CD14-positive monocyte (primary cell): ENCODE measurements at regions not wholly inside any gene's neighbourhood (a gene's known extent, or its start where the extent isn't known, plus 50 kb on each side); places are given as distances from the start of the nearest gene placed in this dataset.

Source experiments
- DNase-seq, 3 donors: peaks; one replicate each; pipeline ENCODE4 v3.0.0-alpha.2; 2011 to 2022
- H2AFZ ChIP-seq: 2 replicates; pipeline ENCODE4 v1.6.0; 2012; ENCODE audit warnings: mild to moderate bottlenecking, low read depth, low read length, inconsistent platforms; ENCODE audit not compliant: insufficient read depth, poor library complexity, severe bottlenecking
- H3K27ac ChIP-seq, 2 donors: 1 replicate in 1 of 2; 2 replicates in 1 of 2; pipeline ENCODE4 v1.5.1; 2012 to 2013; ENCODE audit warnings: low read length in 2 of 2, control low read depth in 1 of 2, inconsistent platforms in 1 of 2, low read depth in 1 of 2, mild to moderate bottlenecking in 1 of 2
- H3K27me3 ChIP-seq, 2 donors: one replicate each; pipeline versions ENCODE4 v1.6.0 to v1.6.1; 2011 to 2013; ENCODE audit warnings: low read length in 2 of 2; ENCODE audit not compliant: control insufficient read depth in 2 of 2, insufficient read depth in 2 of 2
- H3K36me3 ChIP-seq, 2 donors: replicated peaks in 1 of 2; 1 replicate in 1 of 2; 2 replicates in 1 of 2; pipeline versions ENCODE4 v1.5.1 to v1.6.1; 2012 to 2013; ENCODE audit warnings: low read length in 2 of 2, control low read depth in 1 of 2, inconsistent platforms in 1 of 2, mild to moderate bottlenecking in 1 of 2; ENCODE audit not compliant: insufficient read depth in 2 of 2, control insufficient read depth in 1 of 2
- H3K4me1 ChIP-seq, 2 donors: 1 replicate in 1 of 2; 2 replicates in 1 of 2; pipeline versions ENCODE4 v1.5.1 to v1.6.1; 2012 to 2013; ENCODE audit warnings: low read length in 2 of 2, control low read depth in 1 of 2, inconsistent platforms in 1 of 2, mild to moderate bottlenecking in 1 of 2, moderate library complexity in 1 of 2; ENCODE audit not compliant: insufficient read depth in 2 of 2, control insufficient read depth in 1 of 2
- H3K4me2 ChIP-seq: replicated peaks from 2 replicates; pipeline ENCODE3; 2012; ENCODE audit warnings: low read length, moderate library complexity, mild to moderate bottlenecking; ENCODE audit not compliant: poor library complexity, severe bottlenecking; ENCODE audit errors: extremely low read depth
- H3K4me3 ChIP-seq, 3 experiments: fragments of 200-600 bp in 1 of 3; sonication (generic) in 1 of 3; replicated peaks in 1 of 3; 1 replicate in 2 of 3; 2 replicates in 1 of 3; pipeline ENCODE4 v1.5.1; 2011 to 2013; ENCODE audit warnings: low read length in 3 of 3, mild to moderate bottlenecking in 3 of 3, control low read depth in 2 of 3, low read depth in 2 of 3, inconsistent platforms in 1 of 3, moderate library complexity in 1 of 3
- H3K79me2 ChIP-seq: 2 replicates; pipeline ENCODE4 v1.6.0; 2012; ENCODE audit warnings: mild to moderate bottlenecking, control low read depth, inconsistent platforms, low read length, moderate library complexity; ENCODE audit not compliant: insufficient read depth
- H3K9ac ChIP-seq: 2 replicates; pipeline ENCODE4 v1.6.0; 2017; ENCODE audit warnings: low read length, mild to moderate bottlenecking; ENCODE audit not compliant: insufficient read depth, poor library complexity, severe bottlenecking
- H3K9me3 ChIP-seq, 2 donors: replicated peaks in 1 of 2; 1 replicate in 1 of 2; 2 replicates in 1 of 2; pipeline versions ENCODE4 v1.5.1 to v1.6.1; 2012 to 2013; ENCODE audit warnings: low read length in 2 of 2, control low read depth in 1 of 2; ENCODE audit not compliant: control insufficient read depth in 1 of 2, insufficient read depth in 1 of 2
- H4K20me1 ChIP-seq: 2 replicates; pipeline ENCODE4 v1.6.0; 2012; ENCODE audit warnings: mild to moderate bottlenecking, low read length, control low read depth, moderate library complexity; ENCODE audit not compliant: insufficient read depth
- H3K27ac Mint-ChIP-seq, 7 donors: one replicate each; pipeline ENCODE4 v1.8.0; 2020; ENCODE audit warnings: mild to moderate bottlenecking in 7 of 7, mixed read lengths in 7 of 7, moderate library complexity in 6 of 7, inconsistent platforms in 2 of 7
- H3K27me3 Mint-ChIP-seq, 3 donors: one replicate each; pipeline ENCODE4 v1.8.0; 2021 to 2022; ENCODE audit warnings: low read depth in 3 of 3, mild to moderate bottlenecking in 3 of 3, mixed read lengths in 3 of 3, moderate library complexity in 3 of 3, inconsistent platforms in 1 of 3
- H3K36me3 Mint-ChIP-seq, 2 donors: one replicate each; pipeline ENCODE4 v1.8.0; 2020; ENCODE audit warnings: mixed read lengths in 2 of 2, inconsistent platforms in 1 of 2, mild to moderate bottlenecking in 1 of 2
- H3K4me1 Mint-ChIP-seq: one replicate; pipeline ENCODE4 v1.8.0; 2020; ENCODE audit warnings: mild to moderate bottlenecking, mixed read lengths
- H3K4me3 Mint-ChIP-seq, 2 donors: one replicate each; pipeline ENCODE4 v1.8.0; 2020; ENCODE audit warnings: mild to moderate bottlenecking in 2 of 2, mixed read lengths in 2 of 2, moderate library complexity in 1 of 2
- H3K9me3 Mint-ChIP-seq, 7 donors: one replicate each; pipeline ENCODE4 v1.8.0; 2020 to 2022; ENCODE audit warnings: mixed read lengths in 7 of 7, mild to moderate bottlenecking in 6 of 7, moderate library complexity in 6 of 7, inconsistent platforms in 2 of 7
- WGBS: methylation state at CpG from one replicate; pipeline ENCODE4 v1.1.5; 2013; ENCODE audit warnings: missing lambda C conversion rate; ENCODE audit not compliant: insufficient coverage; 5-methylcytosine and 5-hydroxymethylcytosine counted together
- intact Hi-C, 2 donors: fragments of 100-400 bp; cut with micrococcal nuclease; formaldehyde crosslinking; loops; one replicate each; pipeline versions ENCODE4 v1.15.0 to v1.15.1; 2023
- TF ChIP-seq, protein P1 (sequence below): fragments of 200-600 bp; IDR thresholded peaks from one replicate; pipeline ENCODE4 v1.8.0; 2022; ENCODE audit warnings: antibody characterized with exemption, mild to moderate bottlenecking

DNA sequence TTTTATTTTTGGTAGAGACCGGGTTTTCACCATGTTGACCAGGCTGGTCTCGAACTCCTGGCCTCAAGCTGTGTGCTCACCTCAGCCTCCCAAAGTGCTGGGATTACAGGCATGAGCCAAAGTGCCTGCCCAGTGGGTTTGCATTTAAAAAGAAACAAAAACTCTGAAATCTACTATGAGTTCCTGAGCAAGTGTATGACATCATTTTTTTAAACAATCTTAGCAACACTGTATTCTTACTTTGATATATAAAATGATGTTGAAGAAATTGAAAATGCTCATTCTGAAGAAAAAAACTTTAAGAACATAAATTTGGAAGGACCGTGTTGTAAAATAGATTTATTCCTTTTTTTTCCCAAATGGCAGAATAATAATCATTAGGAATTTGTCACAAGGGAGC is 1199.7 kb downstream of the DIAPH3 start:
- TF ChIP-seq, protein P1, sequence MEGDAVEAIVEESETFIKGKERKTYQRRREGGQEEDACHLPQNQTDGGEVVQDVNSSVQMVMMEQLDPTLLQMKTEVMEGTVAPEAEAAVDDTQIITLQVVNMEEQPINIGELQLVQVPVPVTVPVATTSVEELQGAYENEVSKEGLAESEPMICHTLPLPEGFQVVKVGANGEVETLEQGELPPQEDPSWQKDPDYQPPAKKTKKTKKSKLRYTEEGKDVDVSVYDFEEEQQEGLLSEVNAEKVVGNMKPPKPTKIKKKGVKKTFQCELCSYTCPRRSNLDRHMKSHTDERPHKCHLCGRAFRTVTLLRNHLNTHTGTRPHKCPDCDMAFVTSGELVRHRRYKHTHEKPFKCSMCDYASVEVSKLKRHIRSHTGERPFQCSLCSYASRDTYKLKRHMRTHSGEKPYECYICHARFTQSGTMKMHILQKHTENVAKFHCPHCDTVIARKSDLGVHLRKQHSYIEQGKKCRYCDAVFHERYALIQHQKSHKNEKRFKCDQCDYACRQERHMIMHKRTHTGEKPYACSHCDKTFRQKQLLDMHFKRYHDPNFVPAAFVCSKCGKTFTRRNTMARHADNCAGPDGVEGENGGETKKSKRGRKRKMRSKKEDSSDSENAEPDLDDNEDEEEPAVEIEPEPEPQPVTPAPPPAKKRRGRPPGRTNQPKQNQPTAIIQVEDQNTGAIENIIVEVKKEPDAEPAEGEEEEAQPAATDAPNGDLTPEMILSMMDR: no peak
- no CpG with 5 or more reads among the region's 3 CpGs for WGBS
- no peak for DNase-seq
- intact Hi-C loops: no loop called here
- H3K4me3 ChIP-seq: no peak overlapping the region
- H3K27ac Mint-ChIP-seq: no peak overlapping the region
- no peak overlapping the region for H3K4me2 ChIP-seq
- H3K36me3 Mint-ChIP-seq: no peaks in the 10 kb centered on the region
- H3K4me1 ChIP-seq: no peaks in the 10 kb centered on the region
- no peak overlapping the region for H3K27ac ChIP-seq
- H3K36me3 ChIP-seq: no peaks in the 10 kb centered on the region
- no peaks in the 10 kb centered on the region for H4K20me1 ChIP-seq
- no peaks in the 10 kb centered on the region for H3K4me1 Mint-ChIP-seq
- H3K9me3 ChIP-seq: peaks cover 0 to under 1% of the 10 kb centered on the region in 2 donors
- no peak overlapping the region for H3K4me3 Mint-ChIP-seq
- no peak overlapping the region for H2AFZ ChIP-seq
- peaks cover 0 to 2% (median 1%) of the 10 kb centered on the region in 3 donors for H3K27me3 Mint-ChIP-seq
- no peaks in the 10 kb centered on the region for H3K27me3 ChIP-seq
- H3K9me3 Mint-ChIP-seq: peaks cover 0 to 6% (median 1%) of the 10 kb centered on the region in 7 donors
- H3K79me2 ChIP-seq: no peaks in the 10 kb centered on the region
- H3K9ac ChIP-seq: no peak overlapping the region

DNA sequence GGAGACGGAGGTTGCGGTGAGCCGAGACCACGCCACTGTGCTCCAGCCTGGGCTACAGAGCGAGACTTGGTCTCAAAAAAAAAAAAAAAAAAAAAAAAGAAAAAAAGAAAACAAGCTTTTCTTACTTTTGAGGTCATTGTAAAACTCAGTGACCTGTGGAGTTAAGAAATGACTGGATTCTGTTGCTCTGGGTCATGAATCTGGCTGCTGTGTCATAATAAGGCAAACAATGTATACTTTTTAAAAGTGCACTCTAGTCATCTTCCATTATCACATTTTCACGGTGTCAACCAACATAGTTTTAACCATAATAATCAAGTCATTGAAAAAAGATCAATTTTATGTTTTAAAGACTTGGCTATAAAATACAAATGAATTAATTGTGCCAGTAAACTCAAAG is 1186.6 kb downstream of the DIAPH3 start:
- intact Hi-C loops: no loop called here
- TF ChIP-seq, protein P1: no peak
- H3K27ac ChIP-seq: no peak overlapping the region
- Mint-ChIP-seq H3K36me3 (no peaks in the 10 kb centered on the region), H3K4me3 (no peak overlapping the region), H3K9me3 (no peaks in the 10 kb centered on the region), H3K4me1 (no peaks in the 10 kb centered on the region), H3K27ac (no peak overlapping the region), H3K27me3 (peaks cover 0 to 2% (median 0%) of the 10 kb centered on the region in 3 donors)
- no peaks in the 10 kb centered on the region for H4K20me1 ChIP-seq
- no peaks in the 10 kb centered on the region for H3K9me3 ChIP-seq
- DNase-seq: no peak
- H3K4me3 ChIP-seq: no peak overlapping the region
- no CpG with 5 or more reads among the region's 6 CpGs for WGBS
- H2AFZ ChIP-seq: no peak overlapping the region
- no peak overlapping the region for H3K4me2 ChIP-seq
- no peaks in the 10 kb centered on the region for H3K36me3 ChIP-seq
- H3K79me2 ChIP-seq: no peaks in the 10 kb centered on the region
- no peaks in the 10 kb centered on the region for H3K4me1 ChIP-seq
- no peaks in the 10 kb centered on the region for H3K27me3 ChIP-seq
- H3K9ac ChIP-seq: no peak overlapping the region
